HepG2 (cell line): ENCODE measurements at regions not wholly inside any gene's neighbourhood (a gene's known extent, or its start where the extent isn't known, plus 50 kb on each side); places are given as distances from the start of the nearest gene placed in this dataset.

Source experiments
- ATAC-seq: fragments of 200-7000 bp; cut with Tn5 transposase; 3 replicates; pipeline ENCODE4 v1.9.1; 2020; ENCODE audit warnings: mild to moderate bottlenecking, moderate library complexity
- BruUV-seq: library from RNA; stranded (reverse); fragments of 400-500 nt; replicated peaks from 2 replicates; lab custom pipeline; 2021; lab: Mats Ljungman, UMichigan
- CTCF ChIA-PET: fragments of 300-600 bp; formaldehyde crosslinking; extraction: SDS; loops from one replicate; lab custom pipeline; 2021; ENCODE audit warnings: low total read pairs, inconsistent platforms, low intra/inter-chr PET ratio; lab: Yijun Ruan, JAX
- POLR2A ChIA-PET: fragments of 350-600 bp; sonication (Branson Sonifier 250); formaldehyde crosslinking; loops from one replicate; lab custom pipeline; 2020; ENCODE audit warnings: antibody characterized with exemption, inconsistent platforms; lab: Yijun Ruan, JAX
- DNase-seq: peaks from one replicate; pipeline ENCODE4 v3.0.0-alpha.2; 2015; ENCODE audit warnings: low spot score
- FAIRE-seq: peaks from 3 replicates; lab custom pipeline; 2011; peaks lifted over from hg19 to GRCh38; lab: Jason Lieb, UNC
- H2AFZ ChIP-seq: one replicate; pipeline ENCODE4 v1.6.1; 2011; ENCODE audit warnings: low read length, inconsistent platforms
- H3K27ac ChIP-seq: fragments of 300-600 bp; 3 replicates; pipeline ENCODE4 v1.8.0; 2011; ENCODE audit warnings: mixed run types, mild to moderate bottlenecking, mixed read lengths, low read length, inconsistent platforms; ENCODE audit not compliant: insufficient read depth; ENCODE audit errors: extremely low read length
- H3K27me3 ChIP-seq, 2 experiments: fragments of 200-600 bp in 1 of 2; 2 replicates in 1 of 2; 3 replicates in 1 of 2; pipeline versions ENCODE4 v1.6.0 to v1.8.0; 2011; ENCODE audit warnings: low read length in 2 of 2, mild to moderate bottlenecking in 2 of 2, moderate library complexity in 2 of 2, inconsistent platforms in 1 of 2; ENCODE audit not compliant: insufficient read depth in 2 of 2, control insufficient read depth in 1 of 2
- H3K36me3 ChIP-seq, 2 experiments: fragments of 200-600 bp in 1 of 2; replicated peaks in 1 of 2; 2 replicates in 1 of 2; 3 replicates in 1 of 2; pipeline versions ENCODE4 v1.5.1 to v1.8.0; 2011; ENCODE audit warnings: low read length in 2 of 2, inconsistent platforms in 1 of 2; ENCODE audit not compliant: insufficient read depth in 2 of 2, control insufficient read depth in 1 of 2
- H3K4me1 ChIP-seq: 2 replicates; pipeline ENCODE4 v1.5.1; 2012; ENCODE audit warnings: low read length, inconsistent platforms; ENCODE audit not compliant: insufficient read depth
- H3K4me2 ChIP-seq: 2 replicates; pipeline ENCODE4 v1.6.0; 2011; ENCODE audit warnings: low read depth, low read length, inconsistent platforms
- H3K4me3 ChIP-seq, 3 experiments: fragments of 200-600 bp in 1 of 3; sonication (generic), shearing (Covaris generic) in 1 of 3; replicated peaks in 1 of 3; 2 replicates each; pipeline ENCODE4 v1.5.1; 2011 to 2016; ENCODE audit warnings: low read length in 3 of 3, inconsistent platforms in 2 of 3, low read depth in 2 of 3, mild to moderate bottlenecking in 2 of 3, control low read depth in 1 of 3, mixed read lengths in 1 of 3; ENCODE audit not compliant: insufficient read depth in 1 of 3
- H3K79me2 ChIP-seq: one replicate; pipeline ENCODE4 v1.6.1; 2011; ENCODE audit warnings: low read length, inconsistent platforms; ENCODE audit not compliant: insufficient read depth
- H3K9ac ChIP-seq: 2 replicates; pipeline ENCODE4 v1.6.0; 2011; ENCODE audit warnings: mild to moderate bottlenecking, low read depth, low read length, inconsistent platforms; ENCODE audit not compliant: insufficient read depth
- H3K9me3 ChIP-seq: 2 replicates; pipeline ENCODE4 v1.5.1; 2012; ENCODE audit warnings: mild to moderate bottlenecking, low read length
- H4K20me1 ChIP-seq: 2 replicates; pipeline ENCODE4 v1.6.0; 2011; ENCODE audit warnings: inconsistent platforms, mild to moderate bottlenecking, low read length, moderate library complexity; ENCODE audit not compliant: insufficient read depth
- ATF1 ChIP-seq: IDR thresholded peaks from 2 replicates; pipeline ENCODE4 v1.6.1; 2016; ENCODE audit warnings: mild to moderate bottlenecking, control low read depth
- MTA3 ChIP-seq: sonication (generic); formaldehyde crosslinking; IDR thresholded peaks from 2 replicates; pipeline ENCODE4 v1.4.0; 2020; ENCODE audit warnings: missing genetic modification reagents
- MTF2 ChIP-seq: sonication (generic); formaldehyde crosslinking; IDR thresholded peaks from 2 replicates; pipeline ENCODE4 v1.5.0; 2020; ENCODE audit warnings: missing genetic modification reagents, borderline replicate concordance
- PCBP2 ChIP-seq: fragments of 200-400 bp; formaldehyde crosslinking; optimal IDR thresholded peaks from 2 replicates; pipeline ENCODE3; 2018; ENCODE audit warnings: low read length, low read depth; ENCODE audit not compliant: poor library complexity, severe bottlenecking
- THAP11 ChIP-seq: IDR thresholded peaks from 2 replicates; pipeline ENCODE4 v1.6.1; 2016; ENCODE audit warnings: missing biosample characterization, missing genetic modification reagents
- ZBTB7A ChIP-seq: sonication (generic); formaldehyde crosslinking; IDR thresholded peaks from 2 replicates; pipeline ENCODE4 v1.8.0; 2022; ENCODE audit warnings: mild to moderate bottlenecking, missing genetic modification reagents
- ZNF3 ChIP-seq: IDR thresholded peaks from 2 replicates; pipeline ENCODE4 v1.7.0; 2017; ENCODE audit warnings: inconsistent platforms
- ZNF775 ChIP-seq: sonication (generic); formaldehyde crosslinking; IDR thresholded peaks from 2 replicates; pipeline ENCODE4 v1.4.0; 2020; ENCODE audit warnings: missing genetic modification reagents, mild to moderate bottlenecking, moderate library complexity, borderline replicate concordance
- WGBS: methylation state at CpG from one replicate; pipeline ENCODE4 v1.1.6; 2017; ENCODE audit warnings: low lambda C conversion rate; 5-methylcytosine and 5-hydroxymethylcytosine counted together
- in situ Hi-C: cut with HindIII; loops from 2 replicates; pipeline ENCODE4 v1.10.0; 2017; ENCODE audit warnings: low pct_unique_long_range_greater_than_20kb; ENCODE audit not compliant: extremely low pct_ligation_motif_present
- intact Hi-C: fragments of 100-400 bp; cut with micrococcal nuclease; formaldehyde crosslinking; loops from one replicate; pipeline ENCODE4 v1.10.0; 2022; ENCODE audit not compliant: unreplicated experiment
- TF ChIP-seq, protein P1 (sequence below): IDR thresholded peaks from 2 replicates; pipeline ENCODE4 v1.6.1; 2016; ENCODE audit warnings: mild to moderate bottlenecking, missing biosample characterization, missing genetic modification reagents
- TF ChIP-seq, protein P2 (sequence below): sonication (generic); formaldehyde crosslinking; IDR thresholded peaks from 2 replicates; pipeline ENCODE4 v1.4.0; 2020; ENCODE audit warnings: missing genetic modification reagents

- in situ Hi-C loops, result no loop called here
- no peak for ATAC-seq
- no peaks in the 10 kb centered on the region for H3K36me3 ChIP-seq
- peaks cover 0 to 4% of the 10 kb centered on the region in 2 experiments; a peak in 2 of 5 replicates for H3K27me3 ChIP-seq
- H3K4me2 ChIP-seq, result no peak overlapping the region
- H3K27ac ChIP-seq, result no peak overlapping the region
- WGBS, result 0% methylated on average over 3 of the region's 3 CpGs
- DNase-seq, result no peak
- no peak for FAIRE-seq
- H3K79me2 ChIP-seq, result no peaks in the 10 kb centered on the region
- no peak overlapping the region for H3K4me3 ChIP-seq
- no peaks in the 10 kb centered on the region for H3K4me1 ChIP-seq
- no peaks in the 10 kb centered on the region for H4K20me1 ChIP-seq
- no peak overlapping the region for H2AFZ ChIP-seq
- H3K9ac ChIP-seq, result no peak overlapping the region
- BruUV-seq, result no TSS peak
- ChIA-PET CTCF (no interaction called here), POLR2A (no interaction called here)
- TF ChIP-seq MTA3 (no peak), THAP11 (no peak), PCBP2 (no peak), ATF1 (CRISPR knock-in tag) (no peak), ZNF775 (CRISPR knock-in tag) (no peak), ZBTB7A (CRISPR knock-in tag) (no peak), MTF2 (CRISPR knock-in tag) (no peak), ZNF3 (no peak)
- TF ChIP-seq, protein P1, sequence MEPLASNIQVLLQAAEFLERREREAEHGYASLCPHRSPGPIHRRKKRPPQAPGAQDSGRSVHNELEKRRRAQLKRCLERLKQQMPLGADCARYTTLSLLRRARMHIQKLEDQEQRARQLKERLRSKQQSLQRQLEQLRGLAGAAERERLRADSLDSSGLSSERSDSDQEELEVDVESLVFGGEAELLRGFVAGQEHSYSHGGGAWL (CRISPR knock-in tag), result no peak
- TF ChIP-seq, protein P2, sequence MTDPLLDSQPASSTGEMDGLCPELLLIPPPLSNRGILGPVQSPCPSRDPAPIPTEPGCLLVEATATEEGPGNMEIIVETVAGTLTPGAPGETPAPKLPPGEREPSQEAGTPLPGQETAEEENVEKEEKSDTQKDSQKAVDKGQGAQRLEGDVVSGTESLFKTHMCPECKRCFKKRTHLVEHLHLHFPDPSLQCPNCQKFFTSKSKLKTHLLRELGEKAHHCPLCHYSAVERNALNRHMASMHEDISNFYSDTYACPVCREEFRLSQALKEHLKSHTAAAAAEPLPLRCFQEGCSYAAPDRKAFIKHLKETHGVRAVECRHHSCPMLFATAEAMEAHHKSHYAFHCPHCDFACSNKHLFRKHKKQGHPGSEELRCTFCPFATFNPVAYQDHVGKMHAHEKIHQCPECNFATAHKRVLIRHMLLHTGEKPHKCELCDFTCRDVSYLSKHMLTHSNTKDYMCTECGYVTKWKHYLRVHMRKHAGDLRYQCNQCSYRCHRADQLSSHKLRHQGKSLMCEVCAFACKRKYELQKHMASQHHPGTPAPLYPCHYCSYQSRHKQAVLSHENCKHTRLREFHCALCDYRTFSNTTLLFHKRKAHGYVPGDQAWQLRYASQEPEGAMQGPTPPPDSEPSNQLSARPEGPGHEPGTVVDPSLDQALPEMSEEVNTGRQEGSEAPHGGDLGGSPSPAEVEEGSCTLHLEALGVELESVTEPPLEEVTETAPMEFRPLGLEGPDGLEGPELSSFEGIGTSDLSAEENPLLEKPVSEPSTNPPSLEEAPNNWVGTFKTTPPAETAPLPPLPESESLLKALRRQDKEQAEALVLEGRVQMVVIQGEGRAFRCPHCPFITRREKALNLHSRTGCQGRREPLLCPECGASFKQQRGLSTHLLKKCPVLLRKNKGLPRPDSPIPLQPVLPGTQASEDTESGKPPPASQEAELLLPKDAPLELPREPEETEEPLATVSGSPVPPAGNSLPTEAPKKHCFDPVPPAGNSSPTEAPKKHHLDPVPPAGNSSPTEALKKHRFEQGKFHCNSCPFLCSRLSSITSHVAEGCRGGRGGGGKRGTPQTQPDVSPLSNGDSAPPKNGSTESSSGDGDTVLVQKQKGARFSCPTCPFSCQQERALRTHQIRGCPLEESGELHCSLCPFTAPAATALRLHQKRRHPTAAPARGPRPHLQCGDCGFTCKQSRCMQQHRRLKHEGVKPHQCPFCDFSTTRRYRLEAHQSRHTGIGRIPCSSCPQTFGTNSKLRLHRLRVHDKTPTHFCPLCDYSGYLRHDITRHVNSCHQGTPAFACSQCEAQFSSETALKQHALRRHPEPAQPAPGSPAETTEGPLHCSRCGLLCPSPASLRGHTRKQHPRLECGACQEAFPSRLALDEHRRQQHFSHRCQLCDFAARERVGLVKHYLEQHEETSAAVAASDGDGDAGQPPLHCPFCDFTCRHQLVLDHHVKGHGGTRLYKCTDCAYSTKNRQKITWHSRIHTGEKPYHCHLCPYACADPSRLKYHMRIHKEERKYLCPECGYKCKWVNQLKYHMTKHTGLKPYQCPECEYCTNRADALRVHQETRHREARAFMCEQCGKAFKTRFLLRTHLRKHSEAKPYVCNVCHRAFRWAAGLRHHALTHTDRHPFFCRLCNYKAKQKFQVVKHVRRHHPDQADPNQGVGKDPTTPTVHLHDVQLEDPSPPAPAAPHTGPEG (CRISPR knock-in tag), result no peak
- intact Hi-C loops, result loop anchor here (10.0 kb wide), 1 partner anchor 713 kb away; no protein-coding TSS in a partner anchor
- H3K9me3 ChIP-seq, result peaks cover 10% of the 10 kb centered on the region; the same call in 1 of the 2 replicates
Measured at GRCh38 chr15:81981908-81982307, 63.9 kb downstream of the MEX3B start.
